Astrocyte of the spinal cord (primary cell): ENCODE measurements at regions not wholly inside any gene's neighbourhood (a gene's known extent, or its start where the extent isn't known, plus 50 kb on each side); places are given as distances from the start of the nearest gene placed in this dataset.

Source experiments
- DNase-seq: peaks from one replicate; pipeline ENCODE4 v3.0.0; 2011; ENCODE audit warnings: low read depth, low spot score
- H3K4me3 ChIP-seq: 2 replicates; pipeline ENCODE4 v1.5.1; 2011; ENCODE audit warnings: low read depth, mild to moderate bottlenecking, low read length, moderate library complexity
- CTCF ChIP-seq: IDR thresholded peaks from 2 replicates; pipeline ENCODE4 v1.5.1; 2012; ENCODE audit warnings: low read depth, mild to moderate bottlenecking, low read length, inconsistent platforms
- in situ Hi-C: cut with HindIII; loops from 2 replicates; pipeline ENCODE4 v1.10.0; 2017; ENCODE audit warnings: low sequenced_read_pairs

DNA sequence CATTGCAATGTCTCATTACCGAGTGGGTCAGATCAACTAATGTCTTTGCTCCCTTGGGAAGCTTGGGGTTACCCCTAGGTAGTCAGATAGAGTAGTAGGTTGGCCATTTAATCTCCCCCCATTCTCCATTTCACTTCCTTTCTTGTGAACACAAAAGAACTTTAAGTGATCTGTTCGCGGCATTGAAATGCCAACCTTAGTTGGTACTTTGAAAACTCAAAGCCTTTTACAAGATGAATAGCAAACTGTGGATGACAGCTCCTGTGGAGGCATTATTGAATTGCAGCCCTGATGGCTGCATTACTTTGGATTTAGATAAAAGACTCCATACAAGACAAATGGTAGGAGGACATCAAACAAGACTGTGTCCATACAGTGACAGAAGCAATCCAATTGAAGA lies 469.1 kb downstream of the GBA3 start:
- H3K4me3 ChIP-seq, result no peak overlapping the region
- in situ Hi-C loops, result no loop called here
- no peak for DNase-seq
- TF ChIP-seq CTCF, result no peak

DNA sequence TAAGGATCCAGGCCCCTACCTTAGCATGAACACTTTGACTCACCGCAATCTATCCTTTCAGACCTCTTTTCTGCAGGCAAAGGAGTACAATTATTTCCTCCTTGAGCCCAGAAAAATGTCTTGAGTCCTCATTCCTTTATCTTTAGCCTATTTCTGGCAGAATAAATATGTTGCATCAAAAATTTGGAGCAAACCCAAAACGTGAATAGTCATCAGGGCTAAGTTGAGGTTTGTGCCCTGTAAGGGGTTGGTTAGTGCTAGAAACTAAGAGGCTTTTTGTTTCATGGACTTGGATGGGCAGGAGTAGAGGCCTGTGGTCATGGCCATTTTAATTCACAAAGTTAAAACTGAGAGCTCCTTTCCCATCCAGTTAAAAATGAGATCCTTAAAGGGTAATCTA lies 460.3 kb downstream of the GBA3 start:
- TF ChIP-seq CTCF, result no peak
- no peak overlapping the region for H3K4me3 ChIP-seq
- DNase-seq, result no peak
- in situ Hi-C loops, result no loop called here

DNA sequence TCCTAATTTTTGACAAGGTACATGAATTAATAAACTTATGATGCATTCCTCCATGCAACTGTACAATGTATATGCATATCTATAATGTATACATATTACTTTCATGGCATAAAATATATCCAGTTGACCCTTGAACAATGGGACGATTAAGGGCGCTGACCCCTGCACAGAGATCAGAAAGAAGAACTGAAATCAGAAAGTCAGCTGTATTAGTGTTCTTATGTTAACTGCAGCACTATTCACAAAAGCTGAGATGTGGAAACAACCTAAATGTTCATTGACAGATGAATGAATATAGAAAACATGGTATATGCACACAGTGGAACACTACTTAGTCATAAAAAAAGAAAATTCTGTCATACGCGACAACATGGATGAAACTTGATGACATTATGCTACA lies 457.1 kb downstream of the GBA3 start:
- in situ Hi-C loops, result no loop called here
- no peak for TF ChIP-seq CTCF
- H3K4me3 ChIP-seq, result no peak overlapping the region
- DNase-seq, result no peak

DNA sequence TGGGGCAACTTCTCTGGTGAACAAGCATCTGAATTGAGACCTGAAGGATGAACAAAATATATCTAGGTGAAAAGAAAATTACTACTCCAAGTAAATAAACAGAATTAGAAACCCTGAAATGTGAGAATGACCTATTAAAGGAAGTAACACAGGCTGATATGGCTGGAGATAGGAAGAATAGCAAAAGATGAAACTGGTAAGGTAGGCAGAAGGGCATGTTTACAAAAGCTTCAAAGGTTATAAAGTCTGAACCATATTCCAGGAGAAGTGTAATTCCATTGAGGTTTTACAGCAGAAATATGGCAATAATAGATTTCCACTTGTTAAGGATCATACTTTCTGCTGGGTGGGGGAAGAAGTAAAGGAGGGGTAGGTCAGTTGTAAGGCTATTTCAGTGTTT lies 452.0 kb downstream of the GBA3 start:
- no peak for TF ChIP-seq CTCF
- in situ Hi-C loops, result no loop called here
- H3K4me3 ChIP-seq, result no peak overlapping the region
- DNase-seq, result no peak

GRCh38 chr4:23135792-23136645 lies 443.3 kb downstream of the GBA3 start:
- H3K4me3 ChIP-seq, result no peak overlapping the region
- peak; percentile 70 for DNase-seq
- TF ChIP-seq CTCF, result peak; percentile 81
- in situ Hi-C loops, result no loop called here

DNA sequence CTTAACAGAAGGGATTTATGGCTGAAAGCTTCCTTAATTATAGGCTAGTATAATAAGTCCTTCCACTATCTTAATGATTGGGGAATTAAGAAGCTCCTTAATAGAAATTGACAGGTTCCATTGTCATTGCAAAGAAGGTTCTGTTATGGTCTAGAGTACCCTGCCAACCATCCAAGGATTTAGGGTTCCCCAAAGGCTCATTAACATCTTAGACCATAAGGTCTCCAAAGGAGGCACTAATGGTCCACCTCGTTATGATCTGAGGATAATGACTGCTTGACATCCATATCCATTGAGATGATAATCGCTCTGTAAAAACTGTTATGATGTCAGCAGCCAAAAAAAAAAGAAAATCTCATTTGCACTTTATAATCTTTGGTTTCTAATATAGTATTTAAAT lies 441.6 kb downstream of the GBA3 start:
- in situ Hi-C loops, result no loop called here
- no peak for DNase-seq
- no peak overlapping the region for H3K4me3 ChIP-seq
- TF ChIP-seq CTCF, result no peak

- H3K4me3 ChIP-seq, result no peak overlapping the region
- no peak for TF ChIP-seq CTCF
- no peak for DNase-seq
- in situ Hi-C loops, result no loop called here
Measured at GRCh38 chr4:23130845-23131244, 438.1 kb downstream of the GBA3 start.
